ENCODE measurements at regions not wholly inside any gene's neighbourhood (a gene's known extent, or its start where the extent isn't known, plus 50 kb on each side); places are given as distances from the start of the nearest gene placed in this dataset.

GRCh38 chr9:103721056-103721455 lies 373.1 kb upstream of the SMC2 start (continued):
- TF ChIP-seq CHD7 (IDR thresholded peaks at IDR 0.05; ENCODE audit: insufficient replicate concordance, low read length), result no peak
- no peak for TF ChIP-seq KDM5A (IDR thresholded peaks at IDR 0.05; ENCODE audit: low read length)
